Body of pancreas (tissue), 4 donors: ENCODE measurements at regions not wholly inside any gene's neighbourhood (a gene's known extent, or its start where the extent isn't known, plus 50 kb on each side); places are given as distances from the start of the nearest gene placed in this dataset.

Source experiments
- ATAC-seq: fragments of 150-250 bp; one replicate; pipeline ENCODE4 v1.9.1; 2016
- DNase-seq, 4 donors: peaks; one replicate each; pipeline ENCODE4 v3.0.0-alpha.2; 2019
- H3K27ac ChIP-seq, 4 donors: fragments of 200-600 bp; sonication (generic); 1 replicate in 3 of 4; 2 replicates in 1 of 4; pipeline versions ENCODE4 v1.5.1 to v1.6.1; 2016 to 2019; ENCODE audit warnings: mild to moderate bottlenecking in 1 of 4, mixed read lengths in 1 of 4, moderate library complexity in 1 of 4
- H3K27me3 ChIP-seq, 2 donors: fragments of 200-600 bp; sonication (generic); one replicate each; pipeline ENCODE4 v1.6.0; 2016; ENCODE audit warnings: mild to moderate bottlenecking in 1 of 2
- H3K36me3 ChIP-seq, 2 donors: fragments of 200-600 bp; sonication (generic); replicated peaks in 1 of 2; 2 replicates each; pipeline ENCODE4 v1.5.1; 2016; ENCODE audit warnings: low read depth in 2 of 2; ENCODE audit not compliant: insufficient read depth in 1 of 2
- H3K4me1 ChIP-seq: fragments of 200-600 bp; sonication (generic); one replicate; pipeline ENCODE4 v1.6.0; 2016
- H3K4me3 ChIP-seq, 2 donors: fragments of 200-600 bp; sonication (generic); 1 replicate in 1 of 2; 2 replicates in 1 of 2; pipeline ENCODE4 v1.5.1; 2016 to 2019
- H3K9me3 ChIP-seq, 3 donors: fragments of 200-600 bp; sonication (generic); 1 replicate in 2 of 3; 2 replicates in 1 of 3; pipeline ENCODE4 v1.5.1; 2016
- CTCF ChIP-seq, 7 experiments: fragments of 450-650 bp in 4 of 7; fragments of 200-600 bp in 3 of 7; sonication (generic) in 3 of 7; IDR thresholded peaks; one replicate each; pipeline ENCODE4 v1.5.1; 2016 to 2019; ENCODE audit warnings: antibody characterized with exemption in 7 of 7
- POLR2A ChIP-seq, 3 donors: fragments of 450-650 bp; IDR thresholded peaks; one replicate each; pipeline ENCODE4 v1.6.1; 2016; ENCODE audit warnings: antibody characterized with exemption in 3 of 3, mild to moderate bottlenecking in 2 of 3
- WGBS, 2 donors: methylation state at CpG; one replicate each; pipeline ENCODE4 v1.1.5; 2017; 5-methylcytosine and 5-hydroxymethylcytosine counted together
- intact Hi-C: fragments of 100-400 bp; cut with DNase I; formaldehyde crosslinking; loops from one replicate; pipeline ENCODE4 v1.15.1; 2023

- whole genome bisulfite sequencing, 2 donors = 59 to 70% methylated on average over 13 to 14 of the region's 14 CpGs
- DNase-seq (no peak), ATAC-seq (no peak)
- no peaks in the 10 kb centered on the region for H3K4me1 ChIP-seq
- no peak for TF ChIP-seq POLR2A (IDR thresholded peaks at IDR 0.05)
- TF ChIP-seq CTCF (IDR thresholded peaks at IDR 0.05) = no peak
- no peak overlapping the region for H3K27ac ChIP-seq
- intact Hi-C loops = no loop called here
- no peaks in the 10 kb centered on the region for H3K36me3 ChIP-seq
- no peaks in the 10 kb centered on the region for H3K27me3 ChIP-seq
- no peaks in the 10 kb centered on the region for H3K9me3 ChIP-seq
- no peak overlapping the region for H3K4me3 ChIP-seq
Observed at GRCh38 chr22:48453751-48454485, 1373.8 kb downstream of the BRD1 start.

- Histone ChIP-seq H3K4me1 (no peaks in the 10 kb centered on the region), H3K9me3 (no peaks in the 10 kb centered on the region), H3K27me3 (no peaks in the 10 kb centered on the region), H3K4me3 (no peak overlapping the region), H3K36me3 (no peaks in the 10 kb centered on the region), H3K27ac (no peak overlapping the region)
- 75 to 76% methylated on average over 7 of the region's 7 CpGs for WGBS, 2 donors
- ATAC-seq (no peak), DNase-seq (no peak)
- TF ChIP-seq CTCF (IDR thresholded peaks at IDR 0.05) (no peak), POLR2A (IDR thresholded peaks at IDR 0.05) (no peak)
- intact Hi-C loops = no loop called here
Observed at GRCh38 chr22:48453171-48453570, 1374.5 kb downstream of the BRD1 start.

GRCh38 chr22:48452766-48453165 is 1374.9 kb downstream of the BRD1 start:
- ATAC-seq = no peak

GRCh38 chr22:48451891-48452290 is 1375.8 kb downstream of the BRD1 start:
- WGBS, 2 donors = 65 to 81% methylated on average over 11 of the region's 11 CpGs
- H3K9me3 ChIP-seq = no peaks in the 10 kb centered on the region
- TF ChIP-seq POLR2A (IDR thresholded peaks at IDR 0.05) = no peak
- DNase-seq = no peak
- no peaks in the 10 kb centered on the region for H3K4me1 ChIP-seq
- no peak overlapping the region for H3K4me3 ChIP-seq
- ATAC-seq = no peak
- H3K27me3 ChIP-seq = no peaks in the 10 kb centered on the region
- H3K27ac ChIP-seq = no peak overlapping the region
- H3K36me3 ChIP-seq = no peaks in the 10 kb centered on the region
- intact Hi-C loops = no loop called here

More at GRCh38 chr22:48452766-48453165, 1374.9 kb downstream of the BRD1 start:
- DNase-seq = no peak
- H3K27ac ChIP-seq = no peak overlapping the region
- no peaks in the 10 kb centered on the region for H3K36me3 ChIP-seq
- WGBS, 2 donors = 77 to 80% methylated on average over 10 of the region's 10 CpGs
- no peak for TF ChIP-seq POLR2A (IDR thresholded peaks at IDR 0.05)
- no peak for TF ChIP-seq CTCF (IDR thresholded peaks at IDR 0.05)
- no peaks in the 10 kb centered on the region for H3K9me3 ChIP-seq
- no peaks in the 10 kb centered on the region for H3K4me1 ChIP-seq
- intact Hi-C loops = no loop called here
- H3K4me3 ChIP-seq = no peak overlapping the region
- no peaks in the 10 kb centered on the region for H3K27me3 ChIP-seq

- Histone ChIP-seq H3K4me1 (no peaks in the 10 kb centered on the region), H3K9me3 (no peaks in the 10 kb centered on the region), H3K27me3 (no peaks in the 10 kb centered on the region), H3K27ac (no peak overlapping the region), H3K36me3 (no peaks in the 10 kb centered on the region), H3K4me3 (no peak overlapping the region)
- ATAC-seq (no peak), DNase-seq (no peak)
- 52 to 73% methylated on average over 8 to 13 of the region's 13 CpGs for WGBS, 2 donors
- intact Hi-C loops = no loop called here
- no peak for TF ChIP-seq POLR2A (IDR thresholded peaks at IDR 0.05)
- TF ChIP-seq CTCF (IDR thresholded peaks at IDR 0.05) = no peak
Observed at GRCh38 chr22:48450188-48450825, 1377.4 kb downstream of the BRD1 start.
